Ishikawa (cell line): ENCODE measurements at regions not wholly inside any gene's neighbourhood (a gene's known extent, or its start where the extent isn't known, plus 50 kb on each side); places are given as distances from the start of the nearest gene placed in this dataset.

Experiments used
- EGR1 ChIP-seq: IDR thresholded peaks from 2 replicates; pipeline ENCODE4 v1.6.1; 2012
- FOXM1 ChIP-seq: IDR thresholded peaks from 2 replicates; pipeline ENCODE4 v1.6.1; 2012; ENCODE audit warnings: low read depth, borderline replicate concordance
- MAX ChIP-seq: IDR thresholded peaks from 2 replicates; pipeline ENCODE4 v1.6.1; 2012
- REST ChIP-seq: IDR thresholded peaks from 2 replicates; pipeline ENCODE4 v1.6.1; 2012; ENCODE audit warnings: low read depth, mild to moderate bottlenecking
- USF1 ChIP-seq: IDR thresholded peaks from 2 replicates; pipeline ENCODE4 v1.6.1; 2012

GRCh38 chr1:164951508-164951907 is 392.5 kb downstream of the PBX1 start:
- no peak for TF ChIP-seq EGR1
- TF ChIP-seq FOXM1, result no peak
- TF ChIP-seq MAX, result no peak
- no peak for TF ChIP-seq REST
- no peak for TF ChIP-seq USF1
